Mesendoderm (in vitro differentiated cells): ENCODE measurements at regions not wholly inside any gene's neighbourhood (a gene's known extent, or its start where the extent isn't known, plus 50 kb on each side); places are given as distances from the start of the nearest gene placed in this dataset.
"Not testable (repeated sequence)": the region's sequence is repeated elsewhere in the genome, so short reads cannot be mapped to it uniquely, and the experiment has no call there.

Experiments
- DNase-seq: peaks from one replicate; pipeline ENCODE4 v3.0.0; 2013
- H2AK5ac ChIP-seq: 2 replicates; pipeline ENCODE4 v1.6.1; 2013; ENCODE audit warnings: low read length, inconsistent platforms
- H2BK120ac ChIP-seq: 2 replicates; pipeline ENCODE4 v1.6.1; 2013; ENCODE audit warnings: low read depth, mild to moderate bottlenecking, low read length, moderate library complexity, mixed read lengths
- H2BK15ac ChIP-seq: replicated peaks from 2 replicates; pipeline ENCODE4 v1.6.1; 2013; ENCODE audit warnings: low read depth, mild to moderate bottlenecking, moderate library complexity
- H2BK5ac ChIP-seq: 2 replicates; pipeline ENCODE4 v1.6.1; 2013; ENCODE audit warnings: low read length, inconsistent platforms
- H3K18ac ChIP-seq: 2 replicates; pipeline ENCODE4 v1.6.1; 2013; ENCODE audit warnings: mild to moderate bottlenecking, low read length, mixed read lengths
- H3K23ac ChIP-seq: one replicate; pipeline ENCODE4 v1.6.1; 2013; ENCODE audit warnings: low read length
- H3K27ac ChIP-seq: 2 replicates; pipeline ENCODE4 v1.5.1; 2013; ENCODE audit warnings: low read depth, mild to moderate bottlenecking, inconsistent platforms, low read length, moderate library complexity
- H3K27me3 ChIP-seq: 2 replicates; pipeline ENCODE4 v1.6.1; 2013; ENCODE audit warnings: low read length, control low read depth, mild to moderate bottlenecking, inconsistent platforms; ENCODE audit not compliant: insufficient read depth, poor library complexity
- H3K36me3 ChIP-seq: 2 replicates; pipeline ENCODE4 v1.6.1; 2013; ENCODE audit warnings: low read length, inconsistent platforms; ENCODE audit not compliant: control insufficient read depth, insufficient read depth
- H3K4ac ChIP-seq: one replicate; pipeline ENCODE4 v1.6.1; 2013; ENCODE audit warnings: low read depth, mild to moderate bottlenecking, low read length, moderate library complexity
- H3K4me1 ChIP-seq: 2 replicates; pipeline ENCODE4 v1.6.1; 2013; ENCODE audit warnings: low read depth, low read length, inconsistent platforms; ENCODE audit not compliant: control insufficient read depth
- H3K4me2 ChIP-seq: 2 replicates; pipeline ENCODE4 v1.6.1; 2013; ENCODE audit warnings: low read length
- H3K4me3 ChIP-seq: 2 replicates; pipeline ENCODE4 v1.5.1; 2013; ENCODE audit warnings: mild to moderate bottlenecking, low read length
- H3K56ac ChIP-seq: one replicate; pipeline ENCODE4 v1.6.1; 2013; ENCODE audit warnings: low read length
- H3K79me1 ChIP-seq: 2 replicates; pipeline ENCODE4 v1.6.1; 2013; ENCODE audit warnings: low read length, inconsistent platforms
- H3K79me2 ChIP-seq: 2 replicates; pipeline ENCODE4 v1.6.1; 2013; ENCODE audit warnings: mild to moderate bottlenecking, low read length; ENCODE audit not compliant: control insufficient read depth, insufficient read depth
- H3K9ac ChIP-seq: 2 replicates; pipeline ENCODE4 v1.6.1; 2013; ENCODE audit warnings: low read length, inconsistent platforms
- H4K5ac ChIP-seq: one replicate; pipeline ENCODE4 v1.6.1; 2013; ENCODE audit warnings: low read length
- H4K8ac ChIP-seq: one replicate; pipeline ENCODE4 v1.6.1; 2013; ENCODE audit warnings: low read depth, mild to moderate bottlenecking, control low read depth, low read length, moderate library complexity
- WGBS: extraction: QIAGEN DNeasy Blood & Tissue Kit; methylation state at CpG from one replicate; pipeline ENCODE4 v1.1.7; 2013; ENCODE audit warnings: low lambda C conversion rate, missing lambda C conversion rate; ENCODE audit not compliant: insufficient coverage; ENCODE audit errors: extremely low coverage; 5-methylcytosine and 5-hydroxymethylcytosine counted together

DNA sequence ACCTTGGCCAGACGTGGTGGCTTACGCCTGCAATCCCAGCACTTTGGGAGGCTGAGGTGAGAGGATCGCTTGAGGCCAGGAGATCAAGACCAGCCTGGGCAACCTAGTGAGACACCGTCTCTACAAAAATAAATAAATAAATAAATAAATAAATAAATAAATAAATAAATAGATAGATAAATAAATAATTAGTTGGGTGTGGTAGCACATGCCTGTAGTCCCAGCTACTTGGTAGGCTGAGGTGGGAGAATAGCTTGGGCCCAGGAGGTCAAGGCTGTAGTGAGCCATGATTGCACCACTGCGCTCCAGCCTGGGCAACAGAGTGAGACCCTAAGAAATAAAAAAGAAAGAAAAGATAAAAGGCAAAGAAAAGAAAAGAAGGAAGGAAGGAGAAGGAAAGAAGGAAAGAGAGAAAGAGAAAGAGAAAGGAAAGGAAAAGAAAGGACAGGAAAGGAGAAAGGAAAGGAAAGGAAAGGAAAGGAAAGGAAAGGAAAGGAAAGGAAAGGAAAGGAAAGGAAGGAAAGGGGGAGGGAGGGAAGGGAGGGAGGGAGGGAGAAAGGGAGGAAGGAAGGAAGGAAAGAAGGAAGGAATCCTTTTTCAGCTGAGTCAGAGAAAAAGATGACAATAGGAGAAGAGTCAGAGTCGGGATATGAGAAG, 404.8 kb downstream of the TSHZ3 start:
- not testable (repeated sequence) for H2BK15ac ChIP-seq, H4K8ac ChIP-seq, H3K4me2 ChIP-seq, H3K79me1 ChIP-seq, H3K23ac ChIP-seq, H4K5ac ChIP-seq, H3K4me3 ChIP-seq, H2BK120ac ChIP-seq, H3K4ac ChIP-seq, H3K9ac ChIP-seq, H3K27me3 ChIP-seq, H3K36me3 ChIP-seq, H3K27ac ChIP-seq, DNase-seq, H2BK5ac ChIP-seq, H3K18ac ChIP-seq, H2AK5ac ChIP-seq, H3K4me1 ChIP-seq, H3K79me2 ChIP-seq, H3K56ac ChIP-seq
- no CpG with 5 or more reads among the region's 6 CpGs for WGBS

DNA sequence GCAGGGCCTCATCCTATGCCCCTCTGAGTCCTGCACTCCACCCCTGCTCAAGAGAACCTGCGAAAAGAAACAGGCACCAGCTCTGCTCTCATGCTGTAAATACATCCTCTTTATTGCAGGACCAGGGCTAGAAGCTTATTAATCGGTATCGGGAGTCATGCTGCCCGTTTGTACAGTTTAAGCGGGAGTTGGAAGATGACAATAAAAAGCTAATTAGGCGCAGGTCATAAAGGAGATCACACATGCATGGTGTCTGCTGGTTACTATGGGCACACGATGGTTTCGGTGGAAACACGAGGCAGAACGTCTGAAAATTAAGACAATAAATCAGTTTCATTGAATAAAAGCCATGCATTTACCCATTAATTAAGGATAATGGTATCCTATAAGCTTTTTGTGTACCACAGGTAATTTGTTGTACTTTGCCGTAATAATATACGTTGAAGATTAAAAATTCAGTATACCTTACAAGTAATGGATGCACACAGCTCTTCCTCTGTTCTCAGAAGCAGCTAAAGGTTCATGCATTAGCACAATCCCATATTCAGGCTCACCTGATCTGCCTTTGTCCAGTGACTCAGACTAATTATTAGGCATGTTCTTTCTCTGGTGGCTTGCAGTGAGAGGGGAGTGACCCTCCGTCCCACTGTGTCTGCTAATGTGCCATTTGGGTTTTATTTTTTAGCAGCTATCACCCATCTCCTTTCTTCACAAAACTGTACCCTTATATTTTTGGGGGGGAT, 406.0 kb downstream of the TSHZ3 start:
- Histone ChIP-seq H2BK120ac (no peak overlapping the region), H4K5ac (no peak overlapping the region), H3K9ac (no peak overlapping the region), H3K27ac (no peak overlapping the region), H2AK5ac (no peak overlapping the region), H3K4me1 (no peaks in the 10 kb centered on the region), H2BK15ac (no peak overlapping the region), H3K23ac (no peak overlapping the region), H3K79me1 (no peaks in the 10 kb centered on the region), H3K18ac (no peak overlapping the region), H3K56ac (no peak overlapping the region), H3K79me2 (no peaks in the 10 kb centered on the region), H3K27me3 (no peaks in the 10 kb centered on the region), H3K4me3 (no peak overlapping the region), H3K4ac (no peak overlapping the region), H4K8ac (no peak overlapping the region), H2BK5ac (no peak overlapping the region), H3K4me2 (no peak overlapping the region), H3K36me3 (no peaks in the 10 kb centered on the region)
- no peak for DNase-seq
- no CpG with 5 or more reads among the region's 13 CpGs for WGBS

DNA sequence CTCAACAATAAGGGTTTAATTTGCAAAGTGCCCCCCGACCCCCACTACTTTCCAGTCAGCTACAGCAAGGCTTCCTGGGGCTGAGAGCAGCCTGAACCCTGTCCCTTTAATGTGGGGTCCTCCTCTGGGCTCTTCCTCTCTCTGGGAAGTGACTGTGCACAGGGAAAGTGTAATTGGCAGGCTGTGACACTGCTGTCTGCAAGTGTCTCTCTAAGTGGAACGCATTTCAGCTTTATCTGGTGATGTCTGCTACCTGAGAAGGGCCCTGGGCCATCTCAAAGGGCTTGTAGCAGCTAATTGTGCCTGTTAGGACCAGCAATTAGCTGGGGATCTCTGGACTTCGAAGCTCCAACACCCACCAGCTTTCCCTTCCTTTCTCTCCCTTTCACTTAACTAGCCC, 406.6 kb downstream of the TSHZ3 start:
- H2BK15ac ChIP-seq, result no peak overlapping the region
- no peak overlapping the region for H2BK120ac ChIP-seq
- H2AK5ac ChIP-seq, result no peak overlapping the region
- no peak overlapping the region for H3K56ac ChIP-seq
- H3K4ac ChIP-seq, result no peak overlapping the region
- no peak overlapping the region for H3K23ac ChIP-seq
- no peak for DNase-seq
- H3K79me2 ChIP-seq, result no peaks in the 10 kb centered on the region
- H2BK5ac ChIP-seq, result no peak overlapping the region
- H3K4me2 ChIP-seq, result no peak overlapping the region
- H3K27ac ChIP-seq, result no peak overlapping the region
- H3K79me1 ChIP-seq, result no peaks in the 10 kb centered on the region
- no peaks in the 10 kb centered on the region for H3K36me3 ChIP-seq
- H3K27me3 ChIP-seq, result no peaks in the 10 kb centered on the region
- no peak overlapping the region for H3K18ac ChIP-seq
- H4K8ac ChIP-seq, result no peak overlapping the region
- H3K4me1 ChIP-seq, result no peaks in the 10 kb centered on the region
- H3K9ac ChIP-seq, result no peak overlapping the region
- no CpG with 5 or more reads among the region's 3 CpGs for WGBS
- H4K5ac ChIP-seq, result no peak overlapping the region
- no peak overlapping the region for H3K4me3 ChIP-seq

DNA sequence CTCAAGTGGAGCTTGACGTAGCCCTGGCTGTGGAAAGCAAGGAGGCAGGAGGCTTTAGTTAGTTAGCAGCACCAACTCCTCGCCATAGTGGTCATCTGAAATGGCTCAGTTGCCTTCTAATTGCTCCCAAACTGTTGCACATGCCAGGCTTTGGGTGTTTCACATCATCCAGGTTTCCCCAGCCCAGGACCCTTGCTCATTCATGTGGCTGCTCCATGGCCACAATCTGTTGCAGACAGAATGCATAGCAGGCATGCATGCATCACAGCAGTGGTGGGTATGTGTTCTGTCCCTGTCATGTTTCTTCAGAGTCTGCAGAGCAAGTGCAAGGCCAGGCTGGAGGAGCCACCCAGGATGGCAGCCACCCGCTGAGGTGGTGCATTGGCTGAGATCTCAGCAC, 407.6 kb downstream of the TSHZ3 start:
- Histone ChIP-seq H3K4me1 (no peaks in the 10 kb centered on the region), H3K9ac (no peak overlapping the region), H3K27ac (no peak overlapping the region), H3K18ac (no peak overlapping the region), H3K23ac (no peak overlapping the region), H4K5ac (no peak overlapping the region), H2BK15ac (no peak overlapping the region), H3K56ac (no peak overlapping the region), H4K8ac (no peak overlapping the region), H3K79me2 (no peaks in the 10 kb centered on the region), H2BK5ac (no peak overlapping the region), H3K36me3 (no peaks in the 10 kb centered on the region), H3K4me3 (no peak overlapping the region), H2BK120ac (no peak overlapping the region), H3K27me3 (no peaks in the 10 kb centered on the region), H2AK5ac (no peak overlapping the region), H3K4ac (no peak overlapping the region), H3K79me1 (no peaks in the 10 kb centered on the region), H3K4me2 (no peak overlapping the region)
- no peak for DNase-seq
- no CpG with 5 or more reads among the region's 3 CpGs for WGBS

DNA sequence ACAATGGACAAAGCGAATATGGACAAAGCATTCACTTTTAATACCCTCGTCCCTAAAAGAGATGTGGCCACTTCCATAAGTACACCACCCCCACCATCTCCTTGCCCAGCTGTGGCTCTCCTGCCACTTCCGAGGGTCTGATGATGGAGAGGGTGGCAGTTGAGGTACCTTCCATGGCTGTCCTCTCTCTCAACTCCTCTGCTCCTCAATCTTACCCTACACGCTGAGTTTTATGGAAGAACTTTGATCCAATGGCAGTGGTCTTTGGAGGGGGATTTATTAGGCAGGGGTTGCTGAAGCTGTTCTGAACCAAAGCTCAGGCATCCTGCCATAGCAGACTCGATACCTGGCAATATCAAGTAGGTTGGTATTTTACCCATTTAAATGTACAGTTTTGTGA, 413.0 kb downstream of the TSHZ3 start:
- no peak overlapping the region for H4K5ac ChIP-seq
- H2AK5ac ChIP-seq, result no peak overlapping the region
- no peak overlapping the region for H2BK120ac ChIP-seq

More for the DNA sequence above, 413.0 kb downstream of the TSHZ3 start:
- no peak overlapping the region for H3K27ac ChIP-seq
- no peaks in the 10 kb centered on the region for H3K79me1 ChIP-seq
- H4K8ac ChIP-seq, result no peak overlapping the region
- no peak overlapping the region for H3K4me3 ChIP-seq
- H3K27me3 ChIP-seq, result no peaks in the 10 kb centered on the region
- no peak overlapping the region for H2BK15ac ChIP-seq
- DNase-seq, result no peak
- H3K56ac ChIP-seq, result no peak overlapping the region
- no peaks in the 10 kb centered on the region for H3K79me2 ChIP-seq
- no peak overlapping the region for H3K4ac ChIP-seq
- no peak overlapping the region for H3K23ac ChIP-seq
- no peak overlapping the region for H3K9ac ChIP-seq
- no CpG with 5 or more reads among the region's 5 CpGs for WGBS
- no peaks in the 10 kb centered on the region for H3K4me1 ChIP-seq
- no peak overlapping the region for H3K4me2 ChIP-seq
- H3K18ac ChIP-seq, result no peak overlapping the region
- no peaks in the 10 kb centered on the region for H3K36me3 ChIP-seq
- H2BK5ac ChIP-seq, result no peak overlapping the region
